ENCODE measurements at regions not wholly inside any gene's neighbourhood (a gene's known extent, or its start where the extent isn't known, plus 50 kb on each side); places are given as distances from the start of the nearest gene placed in this dataset.

- TF ChIP-seq REST (IDR thresholded peaks at IDR 0.05; ENCODE audit: low read depth, low read length) (no peak), NR2C1 (IDR thresholded peaks at IDR 0.05) (no peak), POLR2A (IDR thresholded peaks at IDR 0.05; ENCODE audit: low read depth, low read length) (no peak)
These were observed 399.0 kb upstream of the ARHGEF26 start (continued) for GRCh38 chr3:153722157-153722556.

- H3K9me3 ChIP-seq (replicated peaks; ENCODE audit: control insufficient read depth, insufficient read depth, low read length), result no peaks in the 10 kb centered on the region
- H3K27ac ChIP-seq (ENCODE audit: control insufficient read depth, insufficient read depth), result no peak overlapping the region
- no peaks in the 10 kb centered on the region for H3K4me1 ChIP-seq (ENCODE audit: control insufficient read depth, insufficient read depth, low read length)
- BruUV-seq (replicated peaks), result no TSS peak
- TF ChIP-seq MYC (IDR thresholded peaks at IDR 0.05; ENCODE audit: insufficient read depth, insufficient read length, insufficient replicate concordance, low read length, severe bottlenecking), result no peak
- no peak for TF ChIP-seq KDM1A (IDR thresholded peaks at IDR 0.05; ENCODE audit: borderline replicate concordance)
- TF ChIP-seq ZNF217 (IDR thresholded peaks at IDR 0.05), result no peak
- no peak for TF ChIP-seq FOS (IDR thresholded peaks at IDR 0.05; ENCODE audit: borderline replicate concordance, extremely low read depth, insufficient read length)
- TF ChIP-seq SRF (IDR thresholded peaks at IDR 0.05; ENCODE audit: low read depth in 2 of 2, low read length in 2 of 2), result no peak
- no peak for DNase-seq (ENCODE audit: low read depth, low spot score)
- no peak for FAIRE-seq
- RAD21 ChIA-PET (ENCODE audit: unreplicated experiment), result no interaction called here
- ATAC-seq, result no peak
- H3K4me3 ChIP-seq, result no peak overlapping the region
- no peaks in the 10 kb centered on the region for H3K79me2 ChIP-seq (ENCODE audit: control insufficient read depth, insufficient read depth, low read length)
- in situ Hi-C loops (cut with MboI), result no loop called here
- no peak overlapping the region for H3K9ac ChIP-seq (ENCODE audit: control insufficient read depth, insufficient read depth, low read length)
- POLR2A ChIA-PET, result no interaction called here
- 25% methylated on average over 2 of the region's 2 CpGs for WGBS (ENCODE audit: insufficient coverage, insufficient replicate concordance, low lambda C conversion rate, missing lambda C conversion rate)
- H2AFZ ChIP-seq (ENCODE audit: control insufficient read depth, low read depth, low read length), result no peak overlapping the region
- no peaks in the 10 kb centered on the region for H3K36me3 ChIP-seq (ENCODE audit: control insufficient read depth in 2 of 2, insufficient read depth in 2 of 2, low read length in 1 of 2)
- no peaks in the 10 kb centered on the region for H3K27me3 ChIP-seq (replicated peaks in 1 of 2; ENCODE audit: control insufficient read depth in 2 of 2, insufficient read depth in 2 of 2, low read length in 1 of 2)
- H3K4me2 ChIP-seq (ENCODE audit: control insufficient read depth, insufficient read depth), result no peak overlapping the region
- intact Hi-C loops (cut with micrococcal nuclease; ENCODE audit: unreplicated experiment), result no loop called here
- H4K20me1 ChIP-seq (ENCODE audit: control insufficient read depth, insufficient read depth), result no peaks in the 10 kb centered on the region
- CTCF ChIA-PET, result interaction anchor here (1.1 kb wide), 1 partner anchor 287 kb away, joined by 3 read pairs; no protein-coding TSS in a partner anchor
- SMC1A ChIA-PET (ENCODE audit: uncharacterized antibody, unreplicated experiment), result no interaction called here
These were observed 390.1 kb upstream of the ARHGEF26 start for GRCh38 chr3:153731071-153731470.

Data from GM12878 (cell line).